ENCODE measurements at regions not wholly inside any gene's neighbourhood (a gene's known extent, or its start where the extent isn't known, plus 50 kb on each side); places are given as distances from the start of the nearest gene placed in this dataset.

DNA sequence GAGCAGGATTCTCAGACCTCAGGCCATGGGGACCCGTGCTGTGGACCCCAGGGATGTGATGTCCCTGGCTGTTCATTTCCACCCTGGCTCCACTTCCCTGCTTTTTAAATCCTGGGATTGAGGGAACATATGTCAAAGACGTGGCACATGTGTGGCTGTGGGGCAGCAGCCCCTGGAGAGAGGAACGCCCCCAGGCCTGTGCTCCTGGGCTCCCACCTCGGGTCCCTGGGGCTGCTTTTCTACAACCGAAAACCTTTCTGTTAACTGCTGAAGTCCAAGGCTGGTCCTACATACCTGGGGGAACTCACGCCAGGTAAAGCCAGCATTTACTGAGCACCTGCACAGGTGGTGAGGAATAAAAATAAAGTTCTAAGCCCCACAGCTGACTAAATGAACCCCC is 102.3 kb upstream of the FRMD1 start:
- no peaks in the 10 kb centered on the region for H3K9me2 ChIP-seq (ENCODE audit: insufficient read depth)
- intact Hi-C loops (cut with micrococcal nuclease): no loop called here
- H2AFZ ChIP-seq (ENCODE audit: low read depth, low read length, poor library complexity, severe bottlenecking): no peak overlapping the region
- CTCF ChIA-PET: no interaction called here
- RAD21 ChIA-PET (ENCODE audit: low non-redundant PET in 1 of 2, low total read pairs in 2 of 2, uncharacterized antibody in 2 of 2, unreplicated experiment in 2 of 2): no interaction called here
- no peaks in the 10 kb centered on the region for H3K4me1 ChIP-seq (ENCODE audit: control insufficient read depth in 1 of 2, insufficient read depth in 2 of 2, low read length in 2 of 2)
- H4K20me1 ChIP-seq (ENCODE audit: insufficient read depth): no peaks in the 10 kb centered on the region
- no peaks in the 10 kb centered on the region for H3K9me3 ChIP-seq (ENCODE audit: control insufficient read depth in 1 of 2, insufficient read depth in 1 of 2, low read depth in 1 of 2, low read length in 2 of 2)
- DNase-seq (ENCODE audit: low read depth, low spot score) (no peak), ATAC-seq (no peak)
- H3K9ac ChIP-seq (ENCODE audit: low read length): no peak overlapping the region
- no peaks in the 10 kb centered on the region for H3K36me3 ChIP-seq (ENCODE audit: control insufficient read depth in 1 of 2, insufficient read depth in 2 of 2, low read length in 2 of 2)
- H3K4me3 ChIP-seq (replicated peaks in 1 of 2; ENCODE audit: low read depth in 1 of 2, low read length in 2 of 2): no peak overlapping the region
- no peak overlapping the region for H3K27ac ChIP-seq (ENCODE audit: low read depth, low read length)
- H3K4me2 ChIP-seq (ENCODE audit: low read length): no peak overlapping the region
- no peaks in the 10 kb centered on the region for H3K27me3 ChIP-seq (ENCODE audit: insufficient read depth, low read length)
- TF ChIP-seq YY1 (IDR thresholded peaks at IDR 0.05; ENCODE audit: extremely low read depth, insufficient replicate concordance, low read depth, low read length) (no peak), EGR1 (IDR thresholded peaks at IDR 0.05; ENCODE audit: low read depth) (no peak), EZH2phosphoT487 (IDR thresholded peaks at IDR 0.05; ENCODE audit: borderline replicate concordance) (no peak), CBX3 (IDR thresholded peaks at IDR 0.05; ENCODE audit: low read depth) (no peak), TCF7L2 (IDR thresholded peaks at IDR 0.05; ENCODE audit: borderline replicate concordance, extremely low read depth, insufficient read depth, insufficient read length) (no peak), ZFX (IDR thresholded peaks at IDR 0.05) (no peak), JUND (IDR thresholded peaks at IDR 0.05) (no peak), POLR2AphosphoS5 (IDR thresholded peaks at IDR 0.05; ENCODE audit: low read depth, low read length) (no peak), POLR2A (IDR thresholded peaks at IDR 0.05; ENCODE audit: borderline replicate concordance, extremely low read depth, insufficient read depth, insufficient read length) (no peak), SRF (IDR thresholded peaks at IDR 0.05; ENCODE audit: low read depth) (no peak), CEBPB (IDR thresholded peaks at IDR 0.05; ENCODE audit: low read depth) (no peak), RAD21 (IDR thresholded peaks at IDR 0.05; ENCODE audit: low read depth) (no peak), FOSL1 (IDR thresholded peaks at IDR 0.05; ENCODE audit: low read depth) (no peak), ELF1 (IDR thresholded peaks at IDR 0.05; ENCODE audit: borderline replicate concordance, low read depth) (no peak), SIN3A (IDR thresholded peaks at IDR 0.05; ENCODE audit: low read depth) (no peak), SP1 (IDR thresholded peaks at IDR 0.05; ENCODE audit: low read depth) (no peak)
- TF ChIP-seq, protein P1, sequence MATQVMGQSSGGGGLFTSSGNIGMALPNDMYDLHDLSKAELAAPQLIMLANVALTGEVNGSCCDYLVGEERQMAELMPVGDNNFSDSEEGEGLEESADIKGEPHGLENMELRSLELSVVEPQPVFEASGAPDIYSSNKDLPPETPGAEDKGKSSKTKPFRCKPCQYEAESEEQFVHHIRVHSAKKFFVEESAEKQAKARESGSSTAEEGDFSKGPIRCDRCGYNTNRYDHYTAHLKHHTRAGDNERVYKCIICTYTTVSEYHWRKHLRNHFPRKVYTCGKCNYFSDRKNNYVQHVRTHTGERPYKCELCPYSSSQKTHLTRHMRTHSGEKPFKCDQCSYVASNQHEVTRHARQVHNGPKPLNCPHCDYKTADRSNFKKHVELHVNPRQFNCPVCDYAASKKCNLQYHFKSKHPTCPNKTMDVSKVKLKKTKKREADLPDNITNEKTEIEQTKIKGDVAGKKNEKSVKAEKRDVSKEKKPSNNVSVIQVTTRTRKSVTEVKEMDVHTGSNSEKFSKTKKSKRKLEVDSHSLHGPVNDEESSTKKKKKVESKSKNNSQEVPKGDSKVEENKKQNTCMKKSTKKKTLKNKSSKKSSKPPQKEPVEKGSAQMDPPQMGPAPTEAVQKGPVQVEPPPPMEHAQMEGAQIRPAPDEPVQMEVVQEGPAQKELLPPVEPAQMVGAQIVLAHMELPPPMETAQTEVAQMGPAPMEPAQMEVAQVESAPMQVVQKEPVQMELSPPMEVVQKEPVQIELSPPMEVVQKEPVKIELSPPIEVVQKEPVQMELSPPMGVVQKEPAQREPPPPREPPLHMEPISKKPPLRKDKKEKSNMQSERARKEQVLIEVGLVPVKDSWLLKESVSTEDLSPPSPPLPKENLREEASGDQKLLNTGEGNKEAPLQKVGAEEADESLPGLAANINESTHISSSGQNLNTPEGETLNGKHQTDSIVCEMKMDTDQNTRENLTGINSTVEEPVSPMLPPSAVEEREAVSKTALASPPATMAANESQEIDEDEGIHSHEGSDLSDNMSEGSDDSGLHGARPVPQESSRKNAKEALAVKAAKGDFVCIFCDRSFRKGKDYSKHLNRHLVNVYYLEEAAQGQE (IDR thresholded peaks at IDR 0.05; ENCODE audit: low read depth): no peak
- TF ChIP-seq, protein P2, sequence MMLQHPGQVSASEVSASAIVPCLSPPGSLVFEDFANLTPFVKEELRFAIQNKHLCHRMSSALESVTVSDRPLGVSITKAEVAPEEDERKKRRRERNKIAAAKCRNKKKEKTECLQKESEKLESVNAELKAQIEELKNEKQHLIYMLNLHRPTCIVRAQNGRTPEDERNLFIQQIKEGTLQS (IDR thresholded peaks at IDR 0.05): no peak
- TF ChIP-seq, protein P3, sequence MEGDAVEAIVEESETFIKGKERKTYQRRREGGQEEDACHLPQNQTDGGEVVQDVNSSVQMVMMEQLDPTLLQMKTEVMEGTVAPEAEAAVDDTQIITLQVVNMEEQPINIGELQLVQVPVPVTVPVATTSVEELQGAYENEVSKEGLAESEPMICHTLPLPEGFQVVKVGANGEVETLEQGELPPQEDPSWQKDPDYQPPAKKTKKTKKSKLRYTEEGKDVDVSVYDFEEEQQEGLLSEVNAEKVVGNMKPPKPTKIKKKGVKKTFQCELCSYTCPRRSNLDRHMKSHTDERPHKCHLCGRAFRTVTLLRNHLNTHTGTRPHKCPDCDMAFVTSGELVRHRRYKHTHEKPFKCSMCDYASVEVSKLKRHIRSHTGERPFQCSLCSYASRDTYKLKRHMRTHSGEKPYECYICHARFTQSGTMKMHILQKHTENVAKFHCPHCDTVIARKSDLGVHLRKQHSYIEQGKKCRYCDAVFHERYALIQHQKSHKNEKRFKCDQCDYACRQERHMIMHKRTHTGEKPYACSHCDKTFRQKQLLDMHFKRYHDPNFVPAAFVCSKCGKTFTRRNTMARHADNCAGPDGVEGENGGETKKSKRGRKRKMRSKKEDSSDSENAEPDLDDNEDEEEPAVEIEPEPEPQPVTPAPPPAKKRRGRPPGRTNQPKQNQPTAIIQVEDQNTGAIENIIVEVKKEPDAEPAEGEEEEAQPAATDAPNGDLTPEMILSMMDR (IDR thresholded peaks at IDR 0.05 in 2 of 3, conservative IDR thresholded peaks at IDR 0.05 in 1 of 3; ENCODE audit: borderline replicate concordance in 1 of 3, insufficient read depth in 1 of 3, low read depth in 2 of 3, low read length in 2 of 3): no peak
- TF ChIP-seq, protein P4, sequence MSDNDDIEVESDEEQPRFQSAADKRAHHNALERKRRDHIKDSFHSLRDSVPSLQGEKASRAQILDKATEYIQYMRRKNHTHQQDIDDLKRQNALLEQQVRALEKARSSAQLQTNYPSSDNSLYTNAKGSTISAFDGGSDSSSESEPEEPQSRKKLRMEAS (IDR thresholded peaks at IDR 0.05): no peak
- POLR2A ChIA-PET: no interaction called here
- no TSS peak for BruUV-seq (replicated peaks)
- H3K79me2 ChIP-seq (ENCODE audit: insufficient read depth, low read length): no peaks in the 10 kb centered on the region
